GM11168 (cell line): ENCODE measurements at regions not wholly inside any gene's neighbourhood (a gene's known extent, or its start where the extent isn't known, plus 50 kb on each side); places are given as distances from the start of the nearest gene placed in this dataset.
"Not testable (repeated sequence)": the region's sequence is repeated elsewhere in the genome, so short reads cannot be mapped to it uniquely, and the experiment has no call there.

ENCODE experiments used
- in situ Hi-C: fragments of 300-500 bp; cut with MboI; formaldehyde crosslinking; loops from one replicate; pipeline ENCODE4 v1.12.0; 2022; ENCODE audit warnings: low sequenced_read_pairs; ENCODE audit not compliant: unreplicated experiment

DNA sequence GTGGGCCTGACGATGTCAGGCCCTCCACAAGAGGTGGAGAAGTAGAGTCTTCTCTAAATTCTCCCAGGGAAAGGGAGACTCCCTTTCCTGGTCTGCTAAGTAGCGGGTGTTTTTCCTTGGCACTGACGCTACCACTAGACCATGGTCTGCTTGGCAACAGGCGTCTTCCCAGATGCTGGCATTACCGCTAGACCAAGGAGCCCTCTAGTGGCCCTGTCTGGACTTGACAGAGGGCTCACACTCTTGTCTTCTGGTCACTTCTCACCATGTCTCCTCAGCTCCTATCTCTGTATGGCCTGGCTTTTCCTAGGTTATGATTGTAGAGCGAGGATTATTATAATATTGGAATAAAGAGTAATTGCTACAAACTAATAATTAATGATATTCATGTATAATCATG lies 51.1 kb upstream of the RASSF6 start:
- in situ Hi-C loops, result not testable (repeated sequence)

- in situ Hi-C loops, result no loop called here
These were observed 53.0 kb upstream of the RASSF6 start for GRCh38 chr4:73673286-73673685.

- in situ Hi-C loops, result no loop called here
These were observed 54.2 kb upstream of the RASSF6 start for GRCh38 chr4:73674451-73674919.

GRCh38 chr4:73675623-73676022 lies 55.4 kb upstream of the RASSF6 start:
- in situ Hi-C loops, result loop anchor here (25.0 kb wide), 1 partner anchor 462 kb away; no protein-coding TSS in a partner anchor

- in situ Hi-C loops, result loop anchor here (25.0 kb wide), 1 partner anchor 461 kb away; no protein-coding TSS in a partner anchor
These were observed 55.9 kb upstream of the RASSF6 start for GRCh38 chr4:73676136-73676535.

DNA sequence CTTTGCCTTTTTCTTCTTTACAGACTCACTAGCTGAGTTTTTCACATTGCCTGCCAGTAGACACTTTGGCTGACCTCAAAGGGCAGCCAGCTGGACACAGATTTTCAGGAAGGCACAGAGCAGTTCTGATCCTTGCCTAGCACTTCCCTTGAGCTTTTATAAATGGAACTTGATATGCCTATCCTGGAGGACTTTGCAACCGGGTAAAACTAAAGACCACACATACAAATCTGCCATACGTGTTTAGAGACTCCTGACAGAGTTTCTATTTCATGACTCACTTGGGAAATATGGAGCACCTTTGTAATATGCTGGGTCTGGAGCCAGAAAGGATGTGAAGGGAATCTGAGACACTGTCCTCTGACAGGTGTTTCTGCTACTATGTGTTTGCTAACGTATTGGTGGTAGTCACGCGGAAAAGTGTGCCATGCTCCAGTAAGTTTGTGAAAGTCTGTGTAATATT lies 56.7 kb upstream of the RASSF6 start:
- in situ Hi-C loops, result loop anchor here (25.0 kb wide), 1 partner anchor 460 kb away; no protein-coding TSS in a partner anchor

DNA sequence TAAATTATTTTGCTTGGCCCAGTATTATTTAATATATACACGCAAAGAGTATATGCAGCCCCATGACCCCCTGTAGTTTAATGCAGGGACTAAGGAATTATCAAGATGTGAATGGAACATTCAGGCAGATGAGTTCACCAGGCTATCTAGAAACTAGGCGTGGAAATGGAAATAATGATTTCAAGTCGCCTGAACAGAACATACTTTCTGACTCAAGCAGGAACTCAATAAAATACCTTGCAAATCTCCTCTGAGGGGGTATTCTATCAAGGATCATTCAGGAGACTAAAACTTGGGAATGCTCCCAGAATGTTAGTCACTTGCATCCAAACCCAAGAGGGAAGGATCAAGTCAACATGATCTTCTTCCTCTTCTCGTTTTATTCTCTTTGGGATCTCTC lies 59.6 kb upstream of the RASSF6 start:
- in situ Hi-C loops, result loop anchor here (25.0 kb wide), 1 partner anchor 457 kb away; no protein-coding TSS in a partner anchor

- in situ Hi-C loops, result loop anchor here (25.0 kb wide), 1 partner anchor 456 kb away; no protein-coding TSS in a partner anchor
These were observed 58.6 kb upstream of the CXCL8 start for GRCh38 chr4:73681776-73682175.

GRCh38 chr4:73682508-73682907 lies 57.9 kb upstream of the CXCL8 start:
- in situ Hi-C loops, result loop anchor here (25.0 kb wide), 1 partner anchor 455 kb away; no protein-coding TSS in a partner anchor

DNA sequence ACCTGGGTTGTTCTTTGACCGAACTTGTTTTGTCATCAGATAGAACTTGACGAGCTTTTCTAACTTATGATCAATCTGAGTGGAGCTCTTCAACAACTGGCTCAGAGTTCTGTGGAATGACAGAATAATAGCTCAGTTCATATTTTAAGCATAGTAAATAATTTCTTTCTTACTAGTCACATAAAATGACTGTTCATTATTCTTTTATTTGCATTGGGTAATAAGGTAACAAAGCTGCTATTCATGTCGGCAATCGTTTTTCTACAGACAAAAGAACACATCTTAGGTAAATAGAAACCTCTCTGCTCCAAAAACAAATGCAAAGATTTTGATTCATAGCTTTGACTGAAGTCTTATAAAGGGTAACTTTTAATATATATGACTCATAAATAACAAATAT lies 57.3 kb upstream of the CXCL8 start:
- in situ Hi-C loops, result loop anchor here (25.0 kb wide), 1 partner anchor 454 kb away; no protein-coding TSS in a partner anchor

DNA sequence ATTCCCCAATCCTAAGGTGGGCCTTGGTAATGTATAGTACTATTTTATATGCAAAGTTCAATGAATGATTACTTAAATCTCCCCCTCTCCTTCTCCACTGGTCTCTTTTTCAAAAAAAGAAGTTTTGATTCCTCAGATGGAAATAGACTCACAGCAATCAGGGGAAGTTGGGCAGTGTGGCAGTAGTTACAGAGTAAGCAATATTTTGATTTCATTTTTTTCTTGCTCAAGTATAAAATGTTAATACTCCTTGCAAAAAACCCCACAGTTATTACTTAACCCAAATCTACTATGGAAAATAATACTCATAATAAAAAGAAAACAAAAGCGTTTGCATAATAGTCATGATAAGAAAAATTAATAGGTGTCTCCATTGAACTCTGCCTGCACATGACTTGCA lies 56.9 kb upstream of the CXCL8 start:
- in situ Hi-C loops, result loop anchor here (25.0 kb wide), 1 partner anchor 454 kb away; no protein-coding TSS in a partner anchor

- in situ Hi-C loops, result loop anchor here (25.0 kb wide), 1 partner anchor 453 kb away; no protein-coding TSS in a partner anchor
These were observed 56.3 kb upstream of the CXCL8 start for GRCh38 chr4:73684097-73684496.

DNA sequence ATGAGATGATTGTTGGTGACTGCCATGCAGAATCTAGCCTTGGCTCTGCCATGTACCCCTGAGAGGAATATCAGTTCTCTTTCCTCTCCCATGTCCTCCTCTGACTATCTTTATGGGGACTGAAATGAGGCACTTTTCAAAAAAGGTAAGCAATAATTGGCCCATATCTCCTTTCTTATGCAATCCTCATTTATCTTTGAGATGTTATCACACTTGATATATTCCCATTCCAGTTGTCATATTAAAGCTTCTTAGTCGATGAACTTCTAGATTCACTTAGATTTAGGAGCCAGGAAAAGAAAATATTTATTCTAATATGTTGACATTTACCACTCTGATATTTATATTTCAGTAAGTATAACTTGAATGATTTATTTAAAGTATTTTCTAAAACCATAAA lies 55.3 kb upstream of the CXCL8 start:
- in situ Hi-C loops, result loop anchor here (25.0 kb wide), 1 partner anchor 452 kb away; no protein-coding TSS in a partner anchor

DNA sequence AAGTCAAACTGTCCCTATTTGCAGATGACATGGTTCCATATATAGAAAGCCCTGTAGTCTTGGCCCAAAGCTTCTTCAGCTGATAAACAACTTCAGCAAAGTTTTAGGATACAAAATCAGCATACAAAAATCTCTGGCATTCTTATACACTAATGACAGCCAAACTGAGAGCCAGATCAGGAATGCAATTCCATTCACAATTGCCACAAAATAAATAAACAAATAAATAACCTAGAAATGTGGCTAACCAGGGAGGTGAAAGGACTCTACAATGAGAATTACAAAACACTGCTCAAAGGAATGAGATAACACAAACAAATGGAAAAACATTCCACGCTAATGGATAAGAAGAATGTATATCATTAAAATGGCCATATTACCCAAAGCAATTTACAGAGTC lies 52.9 kb upstream of the CXCL8 start:
- in situ Hi-C loops, result loop anchor here (25.0 kb wide), 1 partner anchor 450 kb away; no protein-coding TSS in a partner anchor

DNA sequence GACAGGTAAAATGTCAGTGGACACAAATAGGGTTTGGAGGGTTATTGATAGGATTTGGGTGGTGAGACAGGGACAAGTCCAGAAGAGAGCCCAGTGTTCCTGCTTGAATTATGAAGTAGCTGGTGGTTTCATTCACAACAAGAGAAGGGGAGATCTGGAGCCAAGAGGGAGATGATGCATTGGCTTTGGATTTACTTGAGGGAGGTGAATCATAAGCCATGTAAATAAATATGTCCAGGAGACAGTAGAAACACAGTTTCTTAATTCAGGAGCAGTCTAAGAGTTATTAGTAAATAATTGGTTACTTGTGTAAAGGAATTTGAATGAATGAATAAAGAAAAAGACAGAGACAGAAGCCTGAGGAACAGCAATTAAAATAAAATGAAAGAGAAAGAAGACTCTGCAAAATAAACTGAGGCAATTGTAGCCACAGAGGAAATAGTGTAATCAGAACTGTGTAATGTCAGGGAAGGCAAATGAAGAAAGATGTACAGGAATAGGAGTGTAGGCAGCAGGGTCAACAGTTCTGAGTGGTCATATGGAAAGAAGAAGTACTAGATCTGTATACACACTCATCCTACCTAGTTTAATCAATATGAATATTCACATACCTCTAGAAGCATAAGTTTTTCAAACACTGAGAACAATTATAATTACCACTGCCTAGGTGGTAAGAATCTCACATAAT lies 50.2 kb upstream of the CXCL8 start:
- in situ Hi-C loops, result loop anchor here (25.0 kb wide), 1 partner anchor 447 kb away; no protein-coding TSS in a partner anchor
